T-cell (primary cell): ENCODE measurements at regions not wholly inside any gene's neighbourhood (a gene's known extent, or its start where the extent isn't known, plus 50 kb on each side); places are given as distances from the start of the nearest gene placed in this dataset.

Experiments used
- ATAC-seq, 4 experiments: fragments of 200-7000 bp in 3 of 4; fragments of 150-1000 bp in 1 of 4; cut with Tn5 transposase; replicated peaks in 1 of 4; 1 replicate in 3 of 4; 2 replicates in 1 of 4; pipeline ENCODE4 v1.10.0; 2021; ENCODE audit warnings: moderate library complexity in 3 of 4, mild to moderate bottlenecking in 2 of 4, moderate number of reproducible peaks in 1 of 4
- CTCF ChIA-PET, 2 donors: fragments of 300-600 bp; sonication (Branson Sonifier 250); formaldehyde crosslinking; loops; one replicate each; lab custom pipeline; 2022; ENCODE audit warnings: antibody characterized with exemption in 2 of 2; lab: Charles Lee
- POLR2A ChIA-PET, 2 donors: fragments of 300-600 bp; sonication (Branson Sonifier 250); formaldehyde crosslinking; loops; one replicate each; lab custom pipeline; 2022; ENCODE audit warnings: antibody characterized with exemption in 2 of 2; lab: Charles Lee
- DNase-seq, 35 experiments: peaks; one replicate each; pipeline versions ENCODE4 v3.0.0 to v3.0.0-alpha.2; 2013 to 2023
- H3K27ac ChIP-seq: one replicate; pipeline ENCODE4 v1.5.1; 2013; ENCODE audit warnings: low read length
- H3K27me3 ChIP-seq, 2 experiments: replicated peaks in 1 of 2; 1 replicate in 1 of 2; 2 replicates in 1 of 2; pipeline versions ENCODE4 v1.6.1 to v1.7.0; 2013; ENCODE audit warnings: low read length in 1 of 2, mixed read lengths in 1 of 2; ENCODE audit not compliant: control insufficient read depth in 2 of 2, insufficient read depth in 2 of 2; ENCODE audit errors: extremely low read depth in 1 of 2
- H3K36me3 ChIP-seq, 2 donors: 1 replicate in 1 of 2; 2 replicates in 1 of 2; pipeline versions ENCODE4 v1.6.1 to v1.7.0; 2013; ENCODE audit warnings: low read length in 1 of 2; ENCODE audit not compliant: control insufficient read depth in 2 of 2, insufficient read depth in 1 of 2; ENCODE audit errors: extremely low read depth in 1 of 2
- H3K4me1 ChIP-seq, 2 experiments: 1 replicate in 1 of 2; 2 replicates in 1 of 2; pipeline versions ENCODE4 v1.6.1 to v1.7.0; 2013; ENCODE audit warnings: low read length in 2 of 2, mixed read lengths in 1 of 2; ENCODE audit not compliant: insufficient read depth in 2 of 2, control insufficient read depth in 1 of 2; ENCODE audit errors: extremely low read depth in 1 of 2
- H3K4me3 ChIP-seq, 2 donors: 1 replicate in 1 of 2; 2 replicates in 1 of 2; pipeline versions ENCODE4 v1.5.1 to v1.7.0; 2013; ENCODE audit warnings: mild to moderate bottlenecking in 2 of 2, low read length in 1 of 2, moderate library complexity in 1 of 2; ENCODE audit not compliant: control insufficient read depth in 1 of 2; ENCODE audit errors: extremely low read depth in 1 of 2
- H3K9me3 ChIP-seq: 2 replicates; pipeline ENCODE4 v1.7.0; 2013
- H3K27ac Mint-ChIP-seq, 2 donors: one replicate each; pipeline ENCODE4 v1.8.0; 2020 to 2021; ENCODE audit warnings: mild to moderate bottlenecking in 2 of 2, mixed read lengths in 2 of 2
- H3K27me3 Mint-ChIP-seq, 2 donors: one replicate each; pipeline ENCODE4 v1.8.0; 2021 to 2022; ENCODE audit warnings: mixed read lengths in 2 of 2
- H3K36me3 Mint-ChIP-seq: one replicate; pipeline ENCODE4 v1.8.0; 2021; ENCODE audit warnings: mixed read lengths
- H3K4me1 Mint-ChIP-seq, 3 donors: one replicate each; pipeline ENCODE4 v1.8.0; 2020 to 2022; ENCODE audit warnings: mixed read lengths in 3 of 3, mild to moderate bottlenecking in 1 of 3
- H3K4me3 Mint-ChIP-seq, 3 donors: one replicate each; pipeline ENCODE4 v1.8.0; 2020 to 2022; ENCODE audit warnings: mild to moderate bottlenecking in 3 of 3, mixed read lengths in 3 of 3, moderate library complexity in 3 of 3
- H3K9me3 Mint-ChIP-seq, 3 donors: one replicate each; pipeline ENCODE4 v1.8.0; 2020 to 2022; ENCODE audit warnings: mixed read lengths in 3 of 3
- WGBS: methylation state at CpG from one replicate; pipeline ENCODE4 v1.1.5; 2013; ENCODE audit warnings: missing lambda C conversion rate; ENCODE audit not compliant: insufficient coverage; 5-methylcytosine and 5-hydroxymethylcytosine counted together

DNA sequence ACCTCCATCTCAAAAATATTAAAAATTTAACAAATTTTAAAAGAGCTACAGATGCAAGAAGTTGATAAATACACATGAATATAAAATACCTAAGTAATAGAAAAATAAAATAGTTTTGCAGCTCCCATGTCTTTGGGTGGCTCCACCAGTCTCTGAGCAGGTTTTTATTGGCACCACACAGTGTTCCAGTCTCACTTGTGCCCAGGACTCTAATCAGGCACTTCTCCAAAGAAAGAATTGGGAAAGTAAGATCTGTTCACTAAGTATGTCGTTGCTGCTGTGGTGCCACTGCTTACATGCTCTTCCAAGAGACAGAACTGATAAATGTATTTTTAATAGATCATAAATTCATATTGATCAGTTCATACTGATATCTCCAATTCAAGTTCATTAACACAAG, 92.5 kb upstream of the ABI3BP start:
- ATAC-seq (no peak), DNase-seq (no peak)
- Mint-ChIP-seq H3K27me3 (peaks cover 2 to 18% of the 10 kb centered on the region in 2 donors), H3K36me3 (no peaks in the 10 kb centered on the region), H3K4me3 (no peak overlapping the region), H3K9me3 (no peaks in the 10 kb centered on the region), H3K27ac (no peak overlapping the region), H3K4me1 (no peaks in the 10 kb centered on the region)
- ChIA-PET CTCF (no interaction called here), POLR2A (no interaction called here)
- no peaks in the 10 kb centered on the region for H3K27me3 ChIP-seq
- H3K9me3 ChIP-seq = no peaks in the 10 kb centered on the region
- H3K4me3 ChIP-seq = no peak overlapping the region
- no CpG with 5 or more reads among the region's 1 CpG for WGBS
- H3K4me1 ChIP-seq = no peaks in the 10 kb centered on the region
- no peak overlapping the region for H3K27ac ChIP-seq
- H3K36me3 ChIP-seq = no peaks in the 10 kb centered on the region

GRCh38 chr3:101084404-101084803, 91.2 kb upstream of the ABI3BP start:
- WGBS = no CpG with 5 or more reads among the region's 1 CpG
- Histone ChIP-seq H3K4me1 (no peaks in the 10 kb centered on the region), H3K4me3 (no peak overlapping the region), H3K27me3 (no peaks in the 10 kb centered on the region), H3K9me3 (no peaks in the 10 kb centered on the region), H3K36me3 (no peaks in the 10 kb centered on the region), H3K27ac (no peak overlapping the region)
- no peak overlapping the region for H3K27ac Mint-ChIP-seq
- POLR2A ChIA-PET = interaction anchor here in 1 of 2 donors (0.6 kb wide), 1 partner anchor 11 kb away, joined by 4 read pairs; no protein-coding TSS in a partner anchor
- CTCF ChIA-PET = interaction anchor here in 1 of 2 donors (0.6 kb wide), 1 partner anchor 664 kb away, joined by 3 read pairs; no protein-coding TSS in a partner anchor
- H3K4me3 Mint-ChIP-seq = no peak overlapping the region
- no peak for ATAC-seq
- H3K9me3 Mint-ChIP-seq = no peaks in the 10 kb centered on the region
- H3K36me3 Mint-ChIP-seq = no peaks in the 10 kb centered on the region
- no peak for DNase-seq
- peaks cover 5 to 10% of the 10 kb centered on the region in 2 donors for H3K27me3 Mint-ChIP-seq
- H3K4me1 Mint-ChIP-seq = no peaks in the 10 kb centered on the region

GRCh38 chr3:101081999-101082398, 88.8 kb upstream of the ABI3BP start:
- CTCF ChIA-PET = no interaction called here

DNA sequence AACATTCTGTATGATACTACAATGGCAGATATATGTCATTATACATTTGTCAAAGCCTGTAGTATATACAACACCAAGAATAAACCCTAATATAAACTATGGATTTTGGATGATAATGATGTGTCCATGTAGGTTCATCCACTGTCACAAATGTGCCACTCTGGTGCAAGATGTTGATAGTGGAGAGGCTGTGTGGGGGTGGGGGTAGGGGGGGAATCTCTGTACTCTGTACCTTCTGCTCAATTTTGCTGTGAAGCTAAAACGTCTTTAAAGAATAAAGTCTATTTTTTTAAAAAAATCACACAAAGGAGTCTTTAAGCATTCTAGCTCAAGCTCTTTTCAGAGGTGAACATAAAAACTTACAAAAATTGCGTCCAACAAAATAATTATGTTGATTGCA, 88.2 kb upstream of the ABI3BP start:
- Histone ChIP-seq H3K36me3 (no peaks in the 10 kb centered on the region), H3K4me1 (no peaks in the 10 kb centered on the region), H3K27ac (no peak overlapping the region), H3K4me3 (no peak overlapping the region), H3K9me3 (no peaks in the 10 kb centered on the region), H3K27me3 (no peaks in the 10 kb centered on the region)
- Mint-ChIP-seq H3K36me3 (no peaks in the 10 kb centered on the region), H3K4me3 (no peak overlapping the region), H3K9me3 (no peaks in the 10 kb centered on the region), H3K27ac (no peak overlapping the region), H3K4me1 (no peaks in the 10 kb centered on the region), H3K27me3 (peaks cover 4 to 6% of the 10 kb centered on the region in 2 donors)
- no peak for ATAC-seq
- POLR2A ChIA-PET = no interaction called here
- CTCF ChIA-PET = no interaction called here
- no peak for DNase-seq
- no CpG with 5 or more reads among the region's 2 CpGs for WGBS

More at GRCh38 chr3:101081999-101082398, 88.8 kb upstream of the ABI3BP start:
- Histone ChIP-seq H3K4me3 (no peak overlapping the region), H3K9me3 (no peaks in the 10 kb centered on the region), H3K27me3 (no peaks in the 10 kb centered on the region), H3K27ac (no peak overlapping the region), H3K36me3 (no peaks in the 10 kb centered on the region), H3K4me1 (no peaks in the 10 kb centered on the region)
- H3K27ac Mint-ChIP-seq = no peak overlapping the region
- POLR2A ChIA-PET = no interaction called here
- no peaks in the 10 kb centered on the region for H3K4me1 Mint-ChIP-seq
- peaks cover 4 to 6% of the 10 kb centered on the region in 2 donors for H3K27me3 Mint-ChIP-seq
- no peaks in the 10 kb centered on the region for H3K36me3 Mint-ChIP-seq
- ATAC-seq (no peak), DNase-seq (no peak)
- no peak overlapping the region for H3K4me3 Mint-ChIP-seq
- no peaks in the 10 kb centered on the region for H3K9me3 Mint-ChIP-seq

- Histone ChIP-seq H3K4me3 (no peak overlapping the region), H3K27ac (no peak overlapping the region), H3K9me3 (no peaks in the 10 kb centered on the region), H3K4me1 (no peaks in the 10 kb centered on the region), H3K27me3 (no peaks in the 10 kb centered on the region), H3K36me3 (no peaks in the 10 kb centered on the region)
- no peak for DNase-seq
- no peak overlapping the region for H3K27ac Mint-ChIP-seq
- H3K27me3 Mint-ChIP-seq = peaks cover 4 to 6% of the 10 kb centered on the region in 2 donors
- no peak overlapping the region for H3K4me3 Mint-ChIP-seq
- no peaks in the 10 kb centered on the region for H3K36me3 Mint-ChIP-seq
- no CpG with 5 or more reads among the region's 3 CpGs for WGBS
- CTCF ChIA-PET = interaction anchor here in 1 of 2 donors (0.6 kb wide), 1 partner anchor 692 kb away, joined by 6 read pairs; no protein-coding TSS in a partner anchor
- no peak for ATAC-seq
- POLR2A ChIA-PET = no interaction called here
- H3K9me3 Mint-ChIP-seq = peaks cover 0 to 3% (median 0%) of the 10 kb centered on the region in 3 donors
- no peaks in the 10 kb centered on the region for H3K4me1 Mint-ChIP-seq
These were observed 84.3 kb upstream of the ABI3BP start for GRCh38 chr3:101077361-101078011.

DNA sequence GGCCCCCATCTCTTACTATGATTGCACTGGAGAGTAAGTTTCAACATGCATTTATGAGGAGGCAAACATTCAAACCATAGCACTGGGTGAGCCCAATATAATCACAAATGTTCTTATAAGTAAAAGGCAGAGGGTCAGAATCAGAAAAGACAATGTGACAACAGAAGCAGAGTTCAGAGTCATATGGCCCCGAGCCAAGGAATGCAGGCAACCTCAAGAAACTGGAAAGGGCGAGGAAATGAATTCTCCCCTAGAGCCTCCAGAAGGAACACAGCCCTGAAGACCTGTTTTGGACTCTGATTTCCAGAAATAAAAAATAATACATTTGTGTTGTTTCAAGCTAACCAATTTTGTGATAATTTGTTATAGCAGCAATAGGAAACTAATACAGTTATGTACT, 81.3 kb upstream of the ABI3BP start:
- H3K36me3 ChIP-seq = no peaks in the 10 kb centered on the region
- H3K4me1 ChIP-seq = no peaks in the 10 kb centered on the region
- ATAC-seq (no peak), DNase-seq (no peak)
- Mint-ChIP-seq H3K4me1 (peaks cover 0 to 2% (median 0%) of the 10 kb centered on the region in 3 donors), H3K27me3 (peaks cover 6 to 9% of the 10 kb centered on the region in 2 donors), H3K27ac (no peak overlapping the region), H3K4me3 (no peak overlapping the region), H3K36me3 (no peaks in the 10 kb centered on the region), H3K9me3 (peaks cover 0 to 3% (median 0%) of the 10 kb centered on the region in 3 donors)
- H3K9me3 ChIP-seq = no peaks in the 10 kb centered on the region
- H3K27ac ChIP-seq = no peak overlapping the region
- ChIA-PET CTCF (no interaction called here), POLR2A (no interaction called here)
- peaks cover 0 to 3% of the 10 kb centered on the region in 2 experiments for H3K27me3 ChIP-seq
- H3K4me3 ChIP-seq = no peak overlapping the region
- WGBS = 80% methylated on average over 1 of the region's 2 CpGs
